22Rv1 (cell line): ENCODE measurements at regions not wholly inside any gene's neighbourhood (a gene's known extent, or its start where the extent isn't known, plus 50 kb on each side); places are given as distances from the start of the nearest gene placed in this dataset.

Experiments
- CTCF ChIP-seq: fragments of 450-650 bp; IDR thresholded peaks from 2 replicates; pipeline ENCODE4 v1.5.1; 2017; ENCODE audit warnings: mild to moderate bottlenecking
- ZFX ChIP-seq: fragments of 450-650 bp; IDR thresholded peaks from 2 replicates; pipeline ENCODE4 v1.6.1; 2017; ENCODE audit warnings: antibody characterized with exemption, borderline replicate concordance

GRCh38 chr18:77466890-77467289, 217.2 kb downstream of the GALR1 start:
- no peak for TF ChIP-seq CTCF
- TF ChIP-seq ZFX: no peak
